ENCODE measurements at regions not wholly inside any gene's neighbourhood (a gene's known extent, or its start where the extent isn't known, plus 50 kb on each side); places are given as distances from the start of the nearest gene placed in this dataset.

DNA sequence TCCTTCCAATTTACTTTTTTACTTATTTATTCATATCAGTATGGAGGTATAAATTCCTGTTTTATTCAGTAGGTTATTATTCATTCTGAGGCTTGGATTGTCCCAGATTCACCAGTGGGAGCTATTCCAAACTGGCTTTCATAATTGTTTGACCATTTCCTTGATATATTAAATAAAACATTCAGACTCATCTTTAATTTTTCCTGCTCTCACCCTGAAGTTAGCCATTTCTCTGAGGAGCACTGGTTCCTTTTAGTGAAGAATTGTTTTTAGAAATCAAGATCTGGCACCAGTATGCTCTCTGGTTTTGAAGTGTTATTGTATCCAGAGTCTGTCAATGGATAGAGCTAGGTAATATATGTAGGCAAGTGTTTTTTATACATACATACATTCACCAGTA, 66.9 kb upstream of the DCBLD2 start:
- no TSS peak for BruUV-seq (replicated peaks)
- H2AFZ ChIP-seq (ENCODE audit: low read length), result no peak overlapping the region
- no peak overlapping the region for H3K4me3 ChIP-seq (ENCODE audit: low read depth, low read length, poor library complexity, severe bottlenecking)
- H3K79me2 ChIP-seq (ENCODE audit: insufficient read depth, low read depth, low read length), result no peaks in the 10 kb centered on the region
- no peaks in the 10 kb centered on the region for H4K20me1 ChIP-seq (ENCODE audit: insufficient read depth, low read length)
- TF ChIP-seq, protein P1, sequence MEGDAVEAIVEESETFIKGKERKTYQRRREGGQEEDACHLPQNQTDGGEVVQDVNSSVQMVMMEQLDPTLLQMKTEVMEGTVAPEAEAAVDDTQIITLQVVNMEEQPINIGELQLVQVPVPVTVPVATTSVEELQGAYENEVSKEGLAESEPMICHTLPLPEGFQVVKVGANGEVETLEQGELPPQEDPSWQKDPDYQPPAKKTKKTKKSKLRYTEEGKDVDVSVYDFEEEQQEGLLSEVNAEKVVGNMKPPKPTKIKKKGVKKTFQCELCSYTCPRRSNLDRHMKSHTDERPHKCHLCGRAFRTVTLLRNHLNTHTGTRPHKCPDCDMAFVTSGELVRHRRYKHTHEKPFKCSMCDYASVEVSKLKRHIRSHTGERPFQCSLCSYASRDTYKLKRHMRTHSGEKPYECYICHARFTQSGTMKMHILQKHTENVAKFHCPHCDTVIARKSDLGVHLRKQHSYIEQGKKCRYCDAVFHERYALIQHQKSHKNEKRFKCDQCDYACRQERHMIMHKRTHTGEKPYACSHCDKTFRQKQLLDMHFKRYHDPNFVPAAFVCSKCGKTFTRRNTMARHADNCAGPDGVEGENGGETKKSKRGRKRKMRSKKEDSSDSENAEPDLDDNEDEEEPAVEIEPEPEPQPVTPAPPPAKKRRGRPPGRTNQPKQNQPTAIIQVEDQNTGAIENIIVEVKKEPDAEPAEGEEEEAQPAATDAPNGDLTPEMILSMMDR (conservative IDR thresholded peaks at IDR 0.05; ENCODE audit: low read length), result no peak
- TF ChIP-seq EZH2phosphoT487 (IDR thresholded peaks at IDR 0.05; ENCODE audit: borderline replicate concordance, low read depth, low read length), result no peak
- POLR2A ChIA-PET, result interaction anchor here (0.6 to 1.6 kb wide), 2 partner anchors 14 to 22 kb away, joined by 3 to 4 read pairs; no protein-coding TSS in a partner anchor
- H3K4me2 ChIP-seq (ENCODE audit: low read length), result no peak overlapping the region
- no peaks in the 10 kb centered on the region for H3K9me2 ChIP-seq (ENCODE audit: insufficient read depth, low read length)
- no peak overlapping the region for H3K27ac ChIP-seq (ENCODE audit: low read depth, low read length, poor library complexity, severe bottlenecking)
- H3K4me1 ChIP-seq (ENCODE audit: insufficient read depth, low read length, poor library complexity, severe bottlenecking), result no peaks in the 10 kb centered on the region
- no peaks in the 10 kb centered on the region for H3K9me3 ChIP-seq (ENCODE audit: low read length)
- H3K36me3 ChIP-seq (ENCODE audit: insufficient read depth, low read length), result no peaks in the 10 kb centered on the region
- intact Hi-C loops (cut with micrococcal nuclease; ENCODE audit: unreplicated experiment), result no loop called here
- no peak for DNase-seq (ENCODE audit: low spot score)
- CTCF ChIA-PET (ENCODE audit: unreplicated experiment), result no interaction called here

DNA sequence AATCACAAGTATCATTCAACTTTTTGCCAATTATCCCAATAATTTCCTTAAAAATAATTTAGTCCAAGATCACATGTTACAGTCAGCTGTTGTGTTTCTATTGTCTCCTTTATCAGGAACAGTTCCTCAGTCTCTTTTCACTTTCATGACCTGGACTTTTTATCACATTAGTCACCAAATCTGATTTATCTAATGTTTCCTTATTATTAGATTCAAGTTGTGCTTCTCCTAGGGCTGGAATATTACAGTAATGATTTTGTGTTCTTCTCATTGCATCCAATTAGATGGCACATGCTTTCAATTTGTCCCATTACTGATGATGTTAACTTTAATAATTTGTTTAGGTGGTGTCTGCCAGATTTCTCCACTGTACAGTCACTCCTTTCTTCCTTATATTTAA, 66.3 kb upstream of the DCBLD2 start:
- Histone ChIP-seq H3K36me3 (ENCODE audit: insufficient read depth, low read length) (no peaks in the 10 kb centered on the region), H2AFZ (ENCODE audit: low read length) (no peak overlapping the region), H3K27ac (ENCODE audit: low read depth, low read length, poor library complexity, severe bottlenecking) (no peak overlapping the region), H3K4me1 (ENCODE audit: insufficient read depth, low read length, poor library complexity, severe bottlenecking) (no peaks in the 10 kb centered on the region), H3K4me2 (ENCODE audit: low read length) (no peak overlapping the region), H4K20me1 (ENCODE audit: insufficient read depth, low read length) (no peaks in the 10 kb centered on the region), H3K9me2 (ENCODE audit: insufficient read depth, low read length) (no peaks in the 10 kb centered on the region), H3K79me2 (ENCODE audit: insufficient read depth, low read depth, low read length) (no peaks in the 10 kb centered on the region), H3K4me3 (ENCODE audit: low read depth, low read length, poor library complexity, severe bottlenecking) (no peak overlapping the region), H3K9me3 (ENCODE audit: low read length) (no peaks in the 10 kb centered on the region)
- intact Hi-C loops (cut with micrococcal nuclease; ENCODE audit: unreplicated experiment), result no loop called here
- ChIA-PET POLR2A (interaction anchor here (1.6 kb wide), 1 partner anchor 15 kb away, joined by 4 read pairs; no protein-coding TSS in a partner anchor), CTCF (ENCODE audit: unreplicated experiment) (no interaction called here)
- TF ChIP-seq, protein P1 (conservative IDR thresholded peaks at IDR 0.05; ENCODE audit: low read length), result no peak
- TF ChIP-seq EZH2phosphoT487 (IDR thresholded peaks at IDR 0.05; ENCODE audit: borderline replicate concordance, low read depth, low read length), result no peak
- no peak for DNase-seq (ENCODE audit: low spot score)
- no TSS peak for BruUV-seq (replicated peaks)

DNA sequence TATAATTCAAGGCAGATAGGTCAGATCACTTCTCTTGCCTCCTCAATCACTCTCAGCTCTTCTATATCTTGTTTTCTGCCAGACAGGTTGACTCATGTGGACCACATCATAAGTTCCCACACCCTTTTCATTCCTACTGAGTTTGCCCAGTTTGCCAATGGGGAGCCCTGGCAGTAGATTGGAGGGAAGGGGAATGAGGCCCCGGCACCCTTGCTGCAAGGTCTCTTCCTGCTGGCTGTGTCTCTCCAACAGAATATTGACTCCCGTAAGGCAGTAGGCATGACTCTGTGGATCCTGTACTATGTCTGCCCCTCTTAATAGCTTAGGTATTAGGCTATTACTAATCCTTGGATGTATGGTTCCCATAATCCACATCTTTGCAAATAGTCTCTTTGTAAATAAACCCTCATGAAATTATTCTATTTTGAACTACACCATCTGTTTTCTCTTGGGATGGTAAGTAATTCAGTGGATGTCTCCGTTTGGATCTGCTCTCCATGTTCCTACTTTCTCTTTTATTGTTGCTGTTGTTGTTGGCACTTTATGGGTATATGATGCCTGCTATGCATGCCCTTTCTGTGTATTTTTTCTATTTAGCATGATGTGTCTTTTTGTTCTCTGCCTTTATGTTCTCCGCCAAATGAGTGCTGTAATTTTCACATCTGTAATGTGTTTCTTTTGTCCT, 65.5 kb upstream of the DCBLD2 start:
- no peaks in the 10 kb centered on the region for H3K79me2 ChIP-seq (ENCODE audit: insufficient read depth, low read depth, low read length)
- intact Hi-C loops (cut with micrococcal nuclease; ENCODE audit: unreplicated experiment), result no loop called here
- POLR2A ChIA-PET, result interaction anchor here (1.6 kb wide), 1 partner anchor 16 kb away, joined by 4 read pairs; no protein-coding TSS in a partner anchor
- H3K4me1 ChIP-seq (ENCODE audit: insufficient read depth, low read length, poor library complexity, severe bottlenecking), result no peaks in the 10 kb centered on the region
- H3K4me3 ChIP-seq (ENCODE audit: low read depth, low read length, poor library complexity, severe bottlenecking), result no peak overlapping the region
- H3K9me3 ChIP-seq (ENCODE audit: low read length), result no peaks in the 10 kb centered on the region
- TF ChIP-seq, protein P1 (conservative IDR thresholded peaks at IDR 0.05; ENCODE audit: low read length), result no peak
- no peak for TF ChIP-seq EZH2phosphoT487 (IDR thresholded peaks at IDR 0.05; ENCODE audit: borderline replicate concordance, low read depth, low read length)
- no peak overlapping the region for H3K27ac ChIP-seq (ENCODE audit: low read depth, low read length, poor library complexity, severe bottlenecking)
- no peaks in the 10 kb centered on the region for H3K9me2 ChIP-seq (ENCODE audit: insufficient read depth, low read length)
- no peaks in the 10 kb centered on the region for H3K36me3 ChIP-seq (ENCODE audit: insufficient read depth, low read length)
- DNase-seq (ENCODE audit: low spot score), result no peak
- H4K20me1 ChIP-seq (ENCODE audit: insufficient read depth, low read length), result no peaks in the 10 kb centered on the region
- H3K4me2 ChIP-seq (ENCODE audit: low read length), result no peak overlapping the region
- CTCF ChIA-PET (ENCODE audit: unreplicated experiment), result no interaction called here
- no TSS peak for BruUV-seq (replicated peaks)
- H2AFZ ChIP-seq (ENCODE audit: low read length), result no peak overlapping the region
